NT2/D1 (cell line): ENCODE measurements at regions not wholly inside any gene's neighbourhood (a gene's known extent, or its start where the extent isn't known, plus 50 kb on each side); places are given as distances from the start of the nearest gene placed in this dataset.
"Not testable (repeated sequence)": the region's sequence is repeated elsewhere in the genome, so short reads cannot be mapped to it uniquely, and the experiment has no call there.

Experiments used
- DNase-seq: peaks from one replicate; pipeline ENCODE4 v3.0.0-alpha.2; 2011; ENCODE audit warnings: low read depth, low spot score
- H3K27me3 ChIP-seq: 2 replicates; pipeline ENCODE4 v1.6.0; 2011; ENCODE audit warnings: mild to moderate bottlenecking; ENCODE audit not compliant: insufficient read length, insufficient read depth
- H3K36me3 ChIP-seq: 2 replicates; pipeline ENCODE4 v1.6.1; 2011; ENCODE audit warnings: mild to moderate bottlenecking, low read length, mixed read lengths; ENCODE audit not compliant: insufficient read depth, insufficient read length
- H3K4me1 ChIP-seq: 2 replicates; pipeline ENCODE4 v1.5.1; 2011; ENCODE audit not compliant: insufficient read depth, insufficient read length
- H3K4me3 ChIP-seq: 2 replicates; pipeline ENCODE4 v1.5.1; 2011; ENCODE audit warnings: low read depth; ENCODE audit not compliant: insufficient read length
- H3K9ac ChIP-seq: 2 replicates; pipeline ENCODE4 v1.6.0; 2011; ENCODE audit warnings: low read depth; ENCODE audit not compliant: insufficient read length
- H3K9me3 ChIP-seq: 2 replicates; pipeline ENCODE4 v1.5.1; 2011; ENCODE audit warnings: mild to moderate bottlenecking, low read length; ENCODE audit not compliant: insufficient read depth
- SUZ12 ChIP-seq: IDR thresholded peaks from 2 replicates; pipeline ENCODE4 v1.6.1; 2011; ENCODE audit not compliant: insufficient read length, insufficient read depth; ENCODE audit errors: extremely low read depth
- YY1 ChIP-seq: IDR thresholded peaks from 2 replicates; pipeline ENCODE4 v1.6.1; 2011; ENCODE audit not compliant: insufficient read length, insufficient read depth
- ZNF274 ChIP-seq: IDR thresholded peaks from 2 replicates; pipeline ENCODE4 v1.6.1; 2011; ENCODE audit warnings: mild to moderate bottlenecking, low read depth, low read length

DNA sequence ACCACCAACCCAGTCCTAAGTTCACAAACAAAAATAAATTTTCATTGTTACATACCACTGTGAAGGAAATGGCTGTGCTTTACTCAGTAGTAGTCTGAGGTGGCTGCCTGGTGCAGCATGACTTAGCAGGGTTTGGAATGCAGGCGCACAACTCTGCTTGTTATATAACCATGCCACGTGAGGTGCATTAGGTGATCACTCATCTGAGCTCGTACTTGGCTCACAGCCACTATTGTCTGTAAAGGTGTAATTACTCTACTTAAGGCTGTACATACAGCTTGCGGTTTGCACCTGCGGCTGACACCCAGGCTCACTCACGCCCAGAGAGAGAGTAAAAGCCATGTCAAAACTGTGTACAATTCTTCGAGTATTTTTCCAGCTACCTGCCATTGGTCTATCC is 599.4 kb downstream of the LTN1 start:
- DNase-seq, result no peak
- no peak for TF ChIP-seq SUZ12
- TF ChIP-seq YY1, result no peak
- TF ChIP-seq ZNF274, result no peak

DNA sequence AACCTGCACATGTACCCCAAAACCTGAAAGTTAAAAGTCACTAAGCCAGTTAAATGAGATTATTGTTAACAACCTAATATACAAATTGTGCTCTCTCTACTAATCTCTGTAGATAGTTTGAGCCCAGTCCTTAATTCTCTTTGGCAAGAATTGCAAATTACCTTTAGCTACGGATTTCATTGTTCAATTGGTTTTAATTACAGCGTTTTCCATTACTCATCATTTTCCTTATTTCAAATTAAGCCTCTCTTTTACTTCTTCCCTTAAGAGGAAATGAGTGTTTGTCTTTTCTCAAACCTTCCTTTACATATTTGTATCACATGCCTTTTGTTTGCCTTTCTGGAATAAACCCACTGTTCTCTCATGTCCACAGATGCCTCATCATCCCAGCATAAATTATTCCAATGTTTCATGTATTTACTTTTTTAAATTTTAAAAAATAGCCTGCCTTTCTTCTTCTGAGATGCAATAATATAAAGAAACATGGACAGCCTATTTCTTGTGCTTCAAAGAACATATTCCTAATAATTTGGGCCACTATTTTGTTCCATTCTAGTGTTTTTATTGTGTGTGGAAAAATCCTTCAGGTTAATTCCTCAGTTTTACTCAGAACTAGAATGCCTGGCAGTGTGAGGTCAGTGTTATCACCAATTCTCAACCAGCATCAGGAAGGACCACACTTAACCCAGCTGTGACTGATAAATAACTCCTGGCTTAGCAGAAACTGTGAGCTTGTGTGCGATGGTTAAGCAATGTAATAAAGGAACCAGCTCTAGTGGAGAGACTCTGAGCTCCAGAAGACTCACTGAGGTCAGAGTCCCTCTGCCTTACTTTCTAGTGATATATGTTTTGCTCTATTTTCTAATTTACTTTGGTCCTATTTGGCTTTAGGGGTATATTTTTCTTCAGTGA is 600.5 kb downstream of the LTN1 start:
- H3K27me3 ChIP-seq, result no peaks in the 10 kb centered on the region
- no peak for TF ChIP-seq SUZ12
- no peak for TF ChIP-seq YY1
- TF ChIP-seq ZNF274, result no peak
- DNase-seq, result no peak
- no peak overlapping the region for H3K9ac ChIP-seq
- no peaks in the 10 kb centered on the region for H3K36me3 ChIP-seq
- H3K4me3 ChIP-seq, result no peak overlapping the region
- no peaks in the 10 kb centered on the region for H3K4me1 ChIP-seq
- peaks cover 11% of the 10 kb centered on the region; the same call in 1 of the 2 replicates for H3K9me3 ChIP-seq

More for the DNA sequence above, 599.4 kb downstream of the LTN1 start:
- Histone ChIP-seq H3K27me3 (no peaks in the 10 kb centered on the region), H3K9ac (no peak overlapping the region), H3K9me3 (peaks cover 11% of the 10 kb centered on the region; the same call in 1 of the 2 replicates), H3K4me3 (no peak overlapping the region), H3K4me1 (no peaks in the 10 kb centered on the region), H3K36me3 (no peaks in the 10 kb centered on the region)

DNA sequence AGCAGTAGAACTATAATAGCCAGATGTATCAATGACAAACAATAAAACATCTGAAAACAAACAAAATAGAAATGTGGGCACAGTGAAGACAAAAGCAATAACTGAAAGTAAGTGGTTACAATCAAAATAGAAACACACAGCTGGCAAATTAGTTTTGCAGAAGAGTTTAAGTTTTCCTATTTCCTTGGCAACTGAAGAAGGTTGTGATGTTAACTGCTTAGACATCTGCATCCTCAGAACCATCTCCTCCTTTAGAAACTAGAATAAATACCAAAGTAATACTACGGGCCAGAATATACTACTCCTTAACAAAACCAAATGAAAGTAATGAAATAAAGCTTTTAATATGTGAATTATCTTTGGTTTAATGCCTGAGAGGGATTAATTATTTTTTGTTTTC is 605.5 kb downstream of the LTN1 start:
- H3K36me3 ChIP-seq, result no peaks in the 10 kb centered on the region
- TF ChIP-seq SUZ12 (no peak), ZNF274 (no peak), YY1 (no peak)
- H3K9ac ChIP-seq, result no peak overlapping the region
- no peaks in the 10 kb centered on the region for H3K27me3 ChIP-seq
- no peak for DNase-seq
- no peak overlapping the region for H3K4me3 ChIP-seq
- no peaks in the 10 kb centered on the region for H3K9me3 ChIP-seq
- no peaks in the 10 kb centered on the region for H3K4me1 ChIP-seq

DNA sequence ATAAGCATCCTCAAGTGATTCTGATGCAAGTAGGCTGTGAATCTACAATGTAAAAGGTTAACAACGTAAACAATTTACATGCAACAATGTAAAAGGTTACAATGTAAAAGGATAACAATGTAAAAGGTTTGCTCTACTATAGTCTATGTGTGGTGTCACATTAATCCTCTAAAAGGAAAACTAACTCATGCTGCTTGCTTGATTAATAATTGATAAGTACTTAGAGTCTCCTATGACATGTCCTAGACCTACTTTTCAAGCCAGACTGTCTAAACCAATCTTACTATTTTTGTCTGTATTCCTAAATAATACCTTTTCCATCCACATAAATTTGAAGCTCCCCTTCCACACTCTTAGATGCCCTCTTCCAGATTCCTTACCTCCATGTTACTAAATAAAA is 606.8 kb downstream of the LTN1 start:
- Histone ChIP-seq H3K4me1 (no peaks in the 10 kb centered on the region), H3K36me3 (no peaks in the 10 kb centered on the region), H3K9me3 (no peaks in the 10 kb centered on the region), H3K9ac (no peak overlapping the region), H3K4me3 (no peak overlapping the region), H3K27me3 (no peaks in the 10 kb centered on the region)
- no peak for TF ChIP-seq ZNF274
- no peak for DNase-seq

DNA sequence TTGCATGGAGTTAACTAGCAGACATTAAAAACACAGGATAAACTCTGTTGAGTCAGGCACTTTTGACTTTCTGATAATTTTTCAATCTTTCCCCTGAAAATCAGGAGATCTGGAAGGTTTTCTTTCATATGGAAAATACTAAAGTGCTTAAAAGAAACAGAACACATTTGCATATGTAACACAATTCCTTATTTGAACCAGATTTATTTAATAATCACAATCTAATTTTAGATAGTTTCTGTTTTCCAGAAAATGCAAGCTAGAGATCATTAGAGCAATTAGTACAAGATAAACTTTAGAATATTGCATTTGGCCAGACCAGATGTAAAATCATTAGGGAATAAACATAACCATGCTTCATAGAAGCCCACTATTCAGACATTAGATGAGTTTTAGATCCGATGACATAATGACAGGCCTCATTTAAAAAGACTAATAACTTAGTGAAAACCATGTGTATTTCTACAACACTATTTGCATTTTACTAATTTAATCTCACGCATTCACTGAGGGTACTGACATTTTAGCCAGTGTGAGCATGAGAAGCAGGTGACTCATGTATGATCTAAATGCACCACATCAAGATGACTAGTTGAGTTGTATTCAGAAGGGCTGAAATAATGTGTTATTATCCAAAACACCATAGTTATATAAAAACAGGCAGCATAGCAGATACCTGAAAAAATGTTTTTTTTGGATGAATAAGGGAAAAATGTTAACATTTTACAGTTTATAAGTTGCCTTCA is 611.5 kb downstream of the LTN1 start:
- not testable (repeated sequence) for H3K4me3 ChIP-seq, H3K9me3 ChIP-seq, H3K4me1 ChIP-seq

DNA sequence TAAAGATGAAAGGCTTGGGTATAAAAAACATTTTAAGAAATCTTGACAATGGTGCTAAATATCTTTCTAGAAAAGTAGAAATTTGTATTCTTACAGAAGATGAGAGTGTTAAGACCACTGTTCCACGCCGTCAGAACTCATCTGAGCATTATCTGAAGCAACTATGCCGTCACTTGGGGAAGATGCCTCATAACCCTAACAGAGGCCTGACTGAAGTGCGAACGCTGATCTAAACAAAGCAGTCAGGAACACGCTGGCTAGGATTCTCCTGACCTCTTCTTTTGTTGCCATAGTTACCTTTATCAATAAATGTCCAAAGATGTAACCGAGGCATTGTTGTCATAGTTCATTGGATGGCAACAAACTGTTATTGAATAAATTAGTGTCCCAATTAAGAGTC is 612.4 kb downstream of the LTN1 start:
- Histone ChIP-seq H3K9me3 (no peaks in the 10 kb centered on the region), H3K4me1 (no peaks in the 10 kb centered on the region), H3K9ac (no peak overlapping the region), H3K36me3 (no peaks in the 10 kb centered on the region), H3K27me3 (no peaks in the 10 kb centered on the region), H3K4me3 (no peak overlapping the region)
- no peak for DNase-seq
- TF ChIP-seq ZNF274, result no peak
- TF ChIP-seq SUZ12, result no peak
- no peak for TF ChIP-seq YY1

More for the DNA sequence above, 611.5 kb downstream of the LTN1 start:
- not testable (repeated sequence) for DNase-seq, H3K27me3 ChIP-seq, H3K9ac ChIP-seq, H3K36me3 ChIP-seq

DNA sequence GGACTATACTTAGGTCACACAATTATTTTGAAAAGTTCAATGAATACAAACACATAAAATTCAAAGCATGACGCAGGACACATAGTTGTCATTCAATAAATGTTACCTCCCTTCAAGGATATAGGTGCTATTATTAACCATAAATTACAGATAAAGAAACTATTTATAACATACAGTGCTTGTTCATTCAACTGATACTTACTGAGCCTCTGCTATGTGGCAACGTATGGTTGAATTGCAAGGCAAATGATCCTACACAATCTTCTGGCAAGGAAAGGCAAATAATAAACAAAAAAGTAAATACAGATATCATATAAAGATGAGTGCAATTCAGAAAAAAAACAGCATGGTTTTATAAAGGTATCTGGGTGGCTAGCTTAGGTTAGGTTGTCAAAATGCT is 614.7 kb downstream of the LTN1 start:
- no peaks in the 10 kb centered on the region for H3K27me3 ChIP-seq
- no peaks in the 10 kb centered on the region for H3K9me3 ChIP-seq
- DNase-seq, result no peak
- no peak overlapping the region for H3K4me3 ChIP-seq
- H3K4me1 ChIP-seq, result no peaks in the 10 kb centered on the region
- H3K9ac ChIP-seq, result no peak overlapping the region
- no peak for TF ChIP-seq ZNF274
- TF ChIP-seq SUZ12, result no peak
- no peak for TF ChIP-seq YY1
- H3K36me3 ChIP-seq, result no peaks in the 10 kb centered on the region
